ENCODE measurements at regions not wholly inside any gene's neighbourhood (a gene's known extent, or its start where the extent isn't known, plus 50 kb on each side); places are given as distances from the start of the nearest gene placed in this dataset.

DNA sequence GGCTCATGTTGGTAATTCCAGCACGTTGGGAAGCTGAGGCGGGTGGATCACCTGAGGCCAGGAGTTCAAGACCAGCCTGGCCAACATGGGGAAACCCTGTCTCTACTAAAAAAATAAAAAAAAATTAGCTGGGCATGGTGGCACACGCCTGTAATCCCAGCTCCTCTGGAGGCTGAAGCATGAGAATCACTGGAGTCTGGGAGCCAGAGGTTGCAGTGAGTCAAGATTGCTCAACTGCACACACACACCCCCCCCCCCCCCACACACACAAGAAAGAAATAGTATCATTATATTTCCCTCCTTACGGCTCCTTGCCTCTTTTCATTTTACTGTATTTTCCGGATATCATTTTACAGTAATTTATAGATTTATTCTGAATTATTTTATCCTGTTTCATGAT, 963.1 kb upstream of the GOT2 start:
- 17% methylated on average over 5 of the region's 5 CpGs for WGBS (ENCODE audit: insufficient coverage, insufficient replicate concordance, low lambda C conversion rate, missing lambda C conversion rate)
- ChIA-PET CTCF (no interaction called here), POLR2A (no interaction called here), SMC1A (ENCODE audit: uncharacterized antibody, unreplicated experiment) (no interaction called here), RAD21 (ENCODE audit: unreplicated experiment) (no interaction called here)
- no peaks in the 10 kb centered on the region for H3K9me3 ChIP-seq (replicated peaks; ENCODE audit: control insufficient read depth, insufficient read depth, low read length)
- intact Hi-C loops (cut with micrococcal nuclease; ENCODE audit: unreplicated experiment) = no loop called here
- FAIRE-seq (no peak), ATAC-seq (no peak), DNase-seq (ENCODE audit: low read depth, low spot score) (no peak)
- in situ Hi-C loops (cut with MboI) = no loop called here
- no peak overlapping the region for H3K27ac ChIP-seq (ENCODE audit: control insufficient read depth, insufficient read depth)
- no peak overlapping the region for H3K9ac ChIP-seq (ENCODE audit: control insufficient read depth, insufficient read depth, low read length)
- TF ChIP-seq, protein P1, sequence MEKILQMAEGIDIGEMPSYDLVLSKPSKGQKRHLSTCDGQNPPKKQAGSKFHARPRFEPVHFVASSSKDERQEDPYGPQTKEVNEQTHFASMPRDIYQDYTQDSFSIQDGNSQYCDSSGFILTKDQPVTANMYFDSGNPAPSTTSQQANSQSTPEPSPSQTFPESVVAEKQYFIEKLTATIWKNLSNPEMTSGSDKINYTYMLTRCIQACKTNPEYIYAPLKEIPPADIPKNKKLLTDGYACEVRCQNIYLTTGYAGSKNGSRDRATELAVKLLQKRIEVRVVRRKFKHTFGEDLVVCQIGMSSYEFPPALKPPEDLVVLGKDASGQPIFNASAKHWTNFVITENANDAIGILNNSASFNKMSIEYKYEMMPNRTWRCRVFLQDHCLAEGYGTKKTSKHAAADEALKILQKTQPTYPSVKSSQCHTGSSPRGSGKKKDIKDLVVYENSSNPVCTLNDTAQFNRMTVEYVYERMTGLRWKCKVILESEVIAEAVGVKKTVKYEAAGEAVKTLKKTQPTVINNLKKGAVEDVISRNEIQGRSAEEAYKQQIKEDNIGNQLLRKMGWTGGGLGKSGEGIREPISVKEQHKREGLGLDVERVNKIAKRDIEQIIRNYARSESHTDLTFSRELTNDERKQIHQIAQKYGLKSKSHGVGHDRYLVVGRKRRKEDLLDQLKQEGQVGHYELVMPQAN (conservative IDR thresholded peaks at IDR 0.05) = no peak
- no peak for TF ChIP-seq NFYA (IDR thresholded peaks at IDR 0.05; ENCODE audit: borderline replicate concordance, low read depth, low read length)
- no peak for TF ChIP-seq ZNF274 (IDR thresholded peaks at IDR 0.05; ENCODE audit: insufficient read depth, insufficient read length)
- TF ChIP-seq BCL11A (IDR thresholded peaks at IDR 0.05; ENCODE audit: low read depth, low read length) = no peak
- TF ChIP-seq IKZF1 (conservative IDR thresholded peaks at IDR 0.05) = no peak
- TF ChIP-seq MYB (IDR thresholded peaks at IDR 0.05; ENCODE audit: borderline replicate concordance, low read depth, low read length) = no peak
- no peak for TF ChIP-seq CHD2 (IDR thresholded peaks at IDR 0.05; ENCODE audit: borderline replicate concordance, low read depth, low read length)
- no peak for TF ChIP-seq STAT3 (IDR thresholded peaks at IDR 0.05; ENCODE audit: low read depth, low read length)
- no peak for TF ChIP-seq EGR1 (IDR thresholded peaks at IDR 0.05; ENCODE audit: borderline replicate concordance in 1 of 2, low read depth in 2 of 2, low read length in 2 of 2)
- TF ChIP-seq ESRRA (IDR thresholded peaks at IDR 0.05; ENCODE audit: low read length) = no peak
- TF ChIP-seq SREBF1 (IDR thresholded peaks at IDR 0.05; ENCODE audit: low read length) = no peak
- TF ChIP-seq NFIC (IDR thresholded peaks at IDR 0.05; ENCODE audit: low read depth, low read length) = no peak
- TF ChIP-seq, protein P2, sequence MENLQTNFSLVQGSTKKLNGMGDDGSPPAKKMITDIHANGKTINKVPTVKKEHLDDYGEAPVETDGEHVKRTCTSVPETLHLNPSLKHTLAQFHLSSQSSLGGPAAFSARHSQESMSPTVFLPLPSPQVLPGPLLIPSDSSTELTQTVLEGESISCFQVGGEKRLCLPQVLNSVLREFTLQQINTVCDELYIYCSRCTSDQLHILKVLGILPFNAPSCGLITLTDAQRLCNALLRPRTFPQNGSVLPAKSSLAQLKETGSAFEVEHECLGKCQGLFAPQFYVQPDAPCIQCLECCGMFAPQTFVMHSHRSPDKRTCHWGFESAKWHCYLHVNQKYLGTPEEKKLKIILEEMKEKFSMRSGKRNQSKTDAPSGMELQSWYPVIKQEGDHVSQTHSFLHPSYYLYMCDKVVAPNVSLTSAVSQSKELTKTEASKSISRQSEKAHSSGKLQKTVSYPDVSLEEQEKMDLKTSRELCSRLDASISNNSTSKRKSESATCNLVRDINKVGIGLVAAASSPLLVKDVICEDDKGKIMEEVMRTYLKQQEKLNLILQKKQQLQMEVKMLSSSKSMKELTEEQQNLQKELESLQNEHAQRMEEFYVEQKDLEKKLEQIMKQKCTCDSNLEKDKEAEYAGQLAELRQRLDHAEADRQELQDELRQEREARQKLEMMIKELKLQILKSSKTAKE (IDR thresholded peaks at IDR 0.05; ENCODE audit: low read depth, poor library complexity, severe bottlenecking) = no peak
- no peak for TF ChIP-seq RCOR1 (conservative IDR thresholded peaks at IDR 0.05; ENCODE audit: low read depth, low read length)
- no peak for TF ChIP-seq POLR2A (IDR thresholded peaks at IDR 0.05; ENCODE audit: low read depth, low read length)
- H3K27me3 ChIP-seq (replicated peaks in 1 of 2; ENCODE audit: control insufficient read depth in 2 of 2, insufficient read depth in 2 of 2, low read length in 1 of 2) = no peaks in the 10 kb centered on the region
- H2AFZ ChIP-seq (ENCODE audit: control insufficient read depth, low read depth, low read length) = no peak overlapping the region
- no peaks in the 10 kb centered on the region for H3K4me1 ChIP-seq (ENCODE audit: control insufficient read depth, insufficient read depth, low read length)
- no peaks in the 10 kb centered on the region for H3K79me2 ChIP-seq (ENCODE audit: control insufficient read depth, insufficient read depth, low read length)
- no peak overlapping the region for H3K4me3 ChIP-seq
- BruUV-seq (replicated peaks) = no TSS peak
- no peaks in the 10 kb centered on the region for H4K20me1 ChIP-seq (ENCODE audit: control insufficient read depth, insufficient read depth)
- H3K4me2 ChIP-seq (ENCODE audit: control insufficient read depth, insufficient read depth) = no peak overlapping the region
- H3K36me3 ChIP-seq (ENCODE audit: control insufficient read depth in 2 of 2, insufficient read depth in 2 of 2, low read length in 1 of 2) = no peaks in the 10 kb centered on the region
